HG03469 (cell line): ENCODE measurements at regions not wholly inside any gene's neighbourhood (a gene's known extent, or its start where the extent isn't known, plus 50 kb on each side); places are given as distances from the start of the nearest gene placed in this dataset.
A peak's percentile ranks its signal among the peaks of the same experiment; 100 is the strongest.

Experiments
- ATAC-seq: cut with Tn5 transposase; IDR thresholded peaks from one replicate; pipeline ENCODE4 v1.9.1; 2021; ENCODE audit warnings: mild to moderate bottlenecking, moderate library complexity, moderate number of reproducible peaks; ENCODE audit not compliant: unreplicated experiment

DNA sequence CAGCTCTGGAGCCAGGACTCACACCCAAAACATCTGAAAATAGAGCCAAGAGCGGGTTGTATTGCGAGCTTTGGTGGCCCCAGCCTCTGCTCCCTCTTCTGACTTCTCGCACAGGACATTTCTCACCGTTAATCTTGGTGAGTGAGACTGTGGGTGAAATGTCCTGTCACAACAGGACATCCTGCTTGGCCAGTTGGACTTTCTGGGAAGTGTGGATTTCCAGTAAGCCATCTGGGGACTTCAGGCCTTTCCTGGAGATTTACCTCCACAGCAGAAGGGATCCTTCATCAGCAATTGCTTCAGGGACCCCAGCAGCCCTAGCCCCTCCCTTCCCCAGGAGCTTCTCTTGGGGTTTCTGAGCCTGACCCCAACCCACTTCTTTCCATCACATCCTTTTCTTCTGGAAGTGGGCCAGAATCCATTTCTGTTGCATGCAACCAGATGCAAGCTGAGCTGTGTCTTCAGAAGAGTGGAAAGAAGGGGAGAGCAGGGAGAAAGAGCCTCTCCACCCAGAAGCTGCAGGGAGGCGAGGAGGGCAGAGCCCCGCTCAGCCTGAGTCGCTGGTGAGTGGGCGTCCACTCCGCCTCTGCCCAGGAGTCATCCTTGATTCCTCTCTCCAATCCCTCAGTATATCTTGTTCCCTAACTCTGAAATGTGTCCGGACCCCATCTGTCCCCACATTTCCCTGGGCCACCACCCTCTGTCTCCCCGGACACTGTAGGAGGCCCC is 50.3 kb upstream of the GADD45G start:
- ATAC-seq = no peak

DNA sequence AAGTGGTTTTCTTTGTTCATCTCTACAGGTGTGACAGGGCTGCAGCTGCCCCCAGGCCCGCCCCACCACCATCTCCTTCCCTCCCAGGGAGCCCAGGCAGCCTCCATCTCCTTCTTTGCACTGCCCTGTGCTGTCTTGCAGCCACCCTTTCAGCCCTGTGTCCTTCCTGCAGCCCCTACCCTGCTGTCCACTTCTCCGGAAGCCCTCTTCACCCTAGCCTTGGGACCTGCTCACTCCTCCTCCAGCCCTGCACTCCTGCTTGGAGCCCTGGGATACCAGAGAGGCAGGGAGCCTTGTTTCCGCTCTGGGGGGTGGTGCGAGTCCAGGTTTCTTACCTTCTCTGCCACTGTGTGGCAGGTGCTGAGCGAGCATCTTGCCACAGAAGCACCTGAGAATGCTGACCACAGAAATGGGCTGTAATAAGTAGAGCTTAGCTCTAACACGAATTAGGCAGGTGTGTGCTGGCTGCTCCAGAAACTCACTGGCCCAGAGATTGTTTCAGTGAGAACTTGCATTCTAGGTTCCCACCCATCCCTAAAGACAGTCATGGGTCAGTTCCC is 51.3 kb upstream of the GADD45G start:
- ATAC-seq = no peak

DNA sequence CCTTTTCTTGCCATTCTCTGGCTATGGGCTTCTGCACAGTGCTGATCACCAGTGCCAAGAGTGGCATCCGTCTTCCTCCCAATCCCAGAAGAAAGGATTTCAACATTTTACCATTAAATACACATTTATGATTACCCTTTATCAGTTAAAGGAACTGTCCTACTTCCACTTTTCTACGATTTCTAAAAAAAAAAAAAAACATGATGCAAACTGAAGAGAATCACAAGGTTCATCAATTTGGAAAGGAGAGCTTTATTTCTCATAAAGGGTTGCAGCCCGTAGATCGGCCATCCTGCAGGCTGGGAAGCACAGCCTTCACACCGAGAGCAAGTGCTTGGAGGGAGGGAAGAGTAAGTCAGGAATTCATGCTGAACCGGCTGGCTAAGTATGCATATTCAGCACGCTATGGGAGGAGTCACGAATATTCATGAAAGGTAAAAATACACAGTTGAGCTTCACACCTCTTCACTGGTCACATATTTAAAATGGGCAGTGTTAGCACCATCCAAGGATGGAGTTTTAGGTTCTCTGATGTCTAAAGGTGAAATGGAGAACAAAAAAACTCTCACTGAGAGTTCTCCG is 52.5 kb upstream of the SEMA4D start:
- no peak for ATAC-seq

DNA sequence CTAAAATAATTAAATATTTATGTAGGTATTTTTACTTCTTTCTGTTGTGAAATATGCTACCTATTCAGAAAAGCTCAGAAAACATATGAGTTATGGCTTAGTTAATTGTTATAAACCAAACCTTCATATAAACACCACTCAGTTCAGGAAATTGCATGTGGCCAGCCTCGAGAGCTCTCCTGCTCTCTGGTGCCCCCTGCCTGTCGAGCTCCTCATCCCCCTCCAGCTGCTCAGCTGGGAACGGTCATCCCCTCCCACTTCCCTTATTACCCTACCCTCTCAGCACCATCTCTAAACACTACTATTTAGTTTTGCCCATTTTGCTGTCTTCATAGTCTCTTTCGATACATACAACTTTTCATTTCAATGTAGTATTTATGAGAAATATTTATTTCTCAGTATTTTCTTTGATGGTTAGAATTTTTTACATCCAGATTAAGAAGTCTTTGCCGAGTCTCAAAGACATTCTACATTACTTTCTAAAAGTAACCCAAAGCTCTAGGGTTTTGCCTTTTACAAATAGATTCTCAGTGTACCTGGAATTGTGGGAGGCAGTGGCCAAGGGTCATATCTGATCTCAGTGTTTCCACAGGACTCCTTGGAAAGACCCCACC is 51.2 kb upstream of the SEMA4D start:
- peak; percentile 67 for ATAC-seq

DNA sequence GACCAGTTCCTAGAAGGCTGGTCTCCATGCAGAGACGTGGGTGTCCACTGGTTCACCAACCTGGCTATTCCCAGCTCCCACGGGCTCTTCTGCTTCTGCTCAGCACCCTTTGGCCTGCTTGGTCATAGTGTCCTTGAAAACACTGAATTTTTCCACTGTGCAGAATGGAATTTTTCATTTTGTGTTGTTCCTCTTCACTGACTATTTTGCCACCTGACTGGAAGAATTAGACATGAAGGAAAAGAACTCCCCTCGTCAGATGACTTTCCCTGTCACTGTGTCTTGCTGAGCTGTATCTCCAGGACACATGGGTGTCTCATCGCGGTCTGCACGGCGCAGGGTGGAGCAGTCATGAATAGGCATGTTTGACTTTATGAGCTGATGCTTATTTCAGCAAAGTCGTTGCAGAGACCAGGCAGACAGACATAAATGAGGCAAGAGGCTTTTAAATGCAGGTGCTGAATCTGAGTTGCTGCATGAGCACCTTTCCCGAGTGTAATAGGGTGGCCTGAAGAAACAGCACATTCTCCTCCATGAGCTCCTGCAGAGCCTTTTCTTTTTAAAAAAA is 50.2 kb upstream of the SEMA4D start:
- no peak for ATAC-seq
